Sciatic nerve (tissue), 2 donors: ENCODE measurements at regions not wholly inside any gene's neighbourhood (a gene's known extent, or its start where the extent isn't known, plus 50 kb on each side); places are given as distances from the start of the nearest gene placed in this dataset.
"Not testable (repeated sequence)": the region's sequence is repeated elsewhere in the genome, so short reads cannot be mapped to it uniquely, and the experiment has no call there.

ENCODE experiments used
- ATAC-seq: fragments of 200-7000 bp; cut with Tn5 transposase; one replicate; pipeline ENCODE4 v1.9.1; 2020; ENCODE audit warnings: mild to moderate bottlenecking, moderate library complexity
- DNase-seq: peaks from one replicate; pipeline ENCODE4 v3.0.0-alpha.2; 2020; ENCODE audit warnings: low spot score
- intact Hi-C: fragments of 100-400 bp; cut with DNase I; formaldehyde crosslinking; loops from one replicate; pipeline ENCODE4 v1.14.2; 2022
- donor health status: DM: no; HTN: no; CAD: no.
- donor health status: DM: no; HTN: no; CAD: no.

DNA sequence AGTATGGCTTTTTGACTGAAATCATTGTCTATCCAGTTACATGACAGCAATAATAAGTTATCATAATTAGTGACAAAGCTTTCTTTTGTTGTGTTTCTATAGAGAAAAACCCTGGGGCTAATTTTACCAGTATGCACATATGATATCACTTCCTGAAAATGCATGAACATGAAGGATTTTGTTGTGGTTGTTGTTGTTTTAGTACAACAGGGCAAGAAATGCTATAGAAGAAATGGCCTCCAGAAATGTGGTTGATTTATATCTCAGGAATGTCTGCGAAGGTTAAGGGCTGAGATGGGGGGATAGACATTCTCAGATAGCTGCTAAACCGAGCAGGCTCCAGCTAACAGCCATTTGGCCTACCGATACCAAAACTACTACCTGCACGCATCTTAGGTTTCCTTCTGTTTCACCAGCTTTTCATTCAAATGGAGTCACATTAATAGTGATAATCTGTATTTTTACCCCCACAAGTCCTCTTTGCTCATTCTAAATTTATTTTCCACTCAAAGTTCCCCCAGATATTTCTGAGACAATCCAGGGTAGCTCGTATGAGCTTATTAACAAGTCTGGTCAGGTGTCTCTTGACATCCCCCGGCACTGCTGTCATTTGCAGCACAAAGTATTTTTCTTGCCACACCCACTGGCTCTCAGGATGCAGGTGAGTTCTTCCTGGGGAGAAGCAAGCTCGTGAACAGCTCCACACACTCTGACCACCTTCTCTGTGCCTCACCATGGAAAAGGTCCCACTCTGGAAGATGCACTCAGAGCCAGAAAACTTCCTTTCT is 232.4 kb upstream of the GAS1 start:
- DNase-seq (no peak), ATAC-seq (no peak)
- intact Hi-C loops: no loop called here

DNA sequence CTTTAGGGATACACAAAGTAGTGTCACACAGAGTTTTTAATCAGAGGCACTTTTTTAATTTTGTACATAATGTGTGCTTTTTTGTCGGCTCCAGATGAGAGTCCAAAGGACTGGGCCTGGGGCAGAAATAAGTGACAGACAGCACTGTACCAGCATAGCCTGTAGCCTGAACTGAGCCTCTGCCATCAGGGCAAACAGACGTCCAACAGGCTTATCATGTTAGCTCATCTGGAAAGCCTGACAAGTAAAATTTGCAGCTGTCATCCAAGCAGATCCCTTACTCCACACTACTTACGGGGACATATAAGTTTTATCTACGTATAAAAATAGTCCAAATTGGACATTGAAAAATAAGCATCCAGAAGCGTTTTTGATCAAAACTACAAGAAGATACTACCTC is 233.1 kb upstream of the GAS1 start:
- intact Hi-C loops: no loop called here
- no peak for ATAC-seq
- no peak for DNase-seq

DNA sequence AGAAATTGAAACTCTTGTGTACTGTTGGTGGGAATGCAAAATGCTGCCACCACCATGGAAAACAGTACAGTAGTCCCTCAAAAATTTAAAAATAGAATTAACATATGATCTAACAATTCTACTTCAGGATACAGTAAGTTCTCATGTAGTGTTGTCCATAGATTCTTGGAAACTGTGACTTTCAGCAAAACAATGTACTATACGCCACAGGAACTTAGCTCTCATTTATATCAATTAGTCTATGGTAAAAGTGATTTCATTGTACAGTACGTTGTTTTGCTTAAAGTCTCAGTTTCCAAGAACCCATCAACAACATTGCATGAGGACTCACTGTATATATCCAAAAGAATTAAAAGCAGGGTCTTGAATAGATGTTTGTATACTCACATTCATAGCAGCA is 233.5 kb upstream of the GAS1 start:
- no peak for ATAC-seq
- intact Hi-C loops: no loop called here
- DNase-seq: no peak

DNA sequence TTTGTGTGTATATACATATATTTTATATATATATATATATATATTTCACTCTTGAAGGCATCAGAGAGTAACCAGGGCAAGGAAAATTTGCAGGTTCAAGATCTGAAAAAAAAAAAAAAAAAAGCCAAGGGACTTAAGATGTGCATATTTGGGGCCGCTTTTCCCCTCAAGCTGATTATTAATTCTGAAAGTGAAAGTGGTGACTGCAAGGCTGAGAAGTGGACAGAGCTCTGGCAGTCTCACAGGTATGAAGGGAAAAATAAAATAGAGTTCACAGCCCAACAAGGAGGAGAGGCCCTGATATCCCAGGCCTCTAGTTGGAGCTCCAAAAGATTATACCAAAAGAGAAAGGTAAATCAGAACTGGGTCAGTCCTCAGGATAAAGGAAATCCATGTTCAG is 234.4 kb upstream of the GAS1 start:
- intact Hi-C loops: no loop called here
- no peak for DNase-seq
- ATAC-seq: no peak

DNA sequence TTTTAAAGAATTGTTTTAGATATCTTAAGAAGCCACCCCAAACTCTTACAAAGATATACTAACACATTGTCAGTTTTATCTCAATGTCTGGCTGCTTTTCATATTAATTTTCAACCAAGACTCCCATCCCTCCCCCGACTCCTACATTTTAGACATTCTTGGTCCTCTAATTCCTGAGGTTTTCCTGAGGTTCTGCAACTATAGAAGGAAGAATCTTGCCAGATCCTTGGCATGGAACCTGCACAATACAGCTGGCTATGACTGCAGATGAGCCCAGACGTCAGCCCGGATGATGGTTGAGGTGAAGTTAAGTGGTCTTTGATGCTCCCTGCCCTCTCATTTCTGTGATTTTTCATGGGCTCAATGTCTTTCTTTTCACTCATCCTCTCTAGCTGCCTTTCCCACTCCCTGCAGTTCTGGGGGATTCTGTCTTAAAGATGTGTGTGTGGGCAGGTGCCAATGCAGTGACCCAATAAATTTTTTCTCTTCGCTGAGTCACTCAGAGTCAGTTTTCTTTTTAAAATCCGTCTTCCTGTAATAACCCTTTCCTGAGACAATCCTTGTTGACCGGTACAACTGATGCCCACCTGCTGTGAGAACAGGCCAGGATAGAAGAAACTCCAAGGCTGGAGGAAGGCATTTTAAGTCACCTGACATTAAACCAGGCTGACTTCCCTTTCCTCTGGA is 237.8 kb upstream of the GAS1 start:
- intact Hi-C loops: no loop called here
- no peak for ATAC-seq
- no peak for DNase-seq

DNA sequence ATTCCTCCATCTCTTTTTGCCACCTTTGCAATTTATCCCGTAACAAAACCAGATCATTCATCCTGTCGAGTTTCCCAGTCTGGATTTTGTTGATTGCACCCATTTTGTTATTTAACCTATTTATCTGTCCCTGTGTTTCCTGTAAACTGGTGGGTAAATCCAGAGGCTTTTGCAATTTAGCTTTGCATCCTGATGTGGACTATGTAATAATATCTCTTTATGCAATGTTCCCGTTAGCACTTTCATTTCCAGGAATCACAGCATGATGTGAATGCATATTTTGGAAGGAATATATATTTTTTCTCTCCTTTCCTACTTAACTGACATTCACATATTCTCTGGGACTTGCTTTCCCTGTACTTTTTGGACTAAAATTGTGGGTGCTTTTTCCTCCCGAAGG is 240.3 kb upstream of the GAS1 start:
- DNase-seq (no peak), ATAC-seq (no peak)
- intact Hi-C loops: no loop called here

DNA sequence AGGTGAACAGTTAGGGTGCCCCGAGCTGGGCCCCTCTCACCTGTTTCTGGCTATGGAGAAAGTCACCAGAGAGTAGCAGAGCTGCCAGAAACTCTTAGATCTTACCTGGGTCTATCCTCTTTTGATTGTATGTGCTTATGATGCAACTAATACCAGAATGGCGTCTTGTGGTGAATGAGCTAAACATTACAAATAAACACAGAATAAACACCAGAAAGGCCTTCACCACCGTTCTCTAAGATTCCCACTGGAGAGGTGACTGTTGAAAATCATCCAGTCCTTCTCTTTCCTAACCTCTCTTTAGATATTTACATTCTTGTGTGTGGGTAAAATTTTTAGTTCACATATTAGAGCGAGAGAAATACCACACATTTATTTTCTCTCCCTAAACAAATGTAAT is 241.7 kb upstream of the GAS1 start:
- intact Hi-C loops: no loop called here
- DNase-seq (no peak), ATAC-seq (no peak)

DNA sequence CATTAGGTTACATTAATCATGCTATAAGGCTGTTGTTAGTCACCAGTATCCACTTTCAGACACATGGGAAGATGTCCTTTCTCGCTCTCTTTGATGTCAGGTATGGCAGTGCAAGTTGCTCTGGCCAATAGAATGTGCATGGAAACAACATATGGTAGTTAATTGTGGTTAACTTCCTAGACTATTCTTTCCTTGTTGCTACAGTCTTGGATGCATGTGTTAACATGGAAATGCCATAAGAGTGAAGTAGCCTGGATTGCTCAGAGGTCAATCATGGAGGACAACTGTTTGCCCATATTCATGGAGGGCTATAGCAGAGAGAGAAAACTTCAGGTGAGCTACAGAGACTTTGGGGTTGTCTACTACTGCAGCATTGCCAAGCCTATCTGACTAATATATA is 245.8 kb upstream of the GAS1 start:
- intact Hi-C loops: loop anchor here (10.0 kb wide), 1 partner anchor 1458 kb away; no protein-coding TSS in a partner anchor
- no peak for DNase-seq

DNA sequence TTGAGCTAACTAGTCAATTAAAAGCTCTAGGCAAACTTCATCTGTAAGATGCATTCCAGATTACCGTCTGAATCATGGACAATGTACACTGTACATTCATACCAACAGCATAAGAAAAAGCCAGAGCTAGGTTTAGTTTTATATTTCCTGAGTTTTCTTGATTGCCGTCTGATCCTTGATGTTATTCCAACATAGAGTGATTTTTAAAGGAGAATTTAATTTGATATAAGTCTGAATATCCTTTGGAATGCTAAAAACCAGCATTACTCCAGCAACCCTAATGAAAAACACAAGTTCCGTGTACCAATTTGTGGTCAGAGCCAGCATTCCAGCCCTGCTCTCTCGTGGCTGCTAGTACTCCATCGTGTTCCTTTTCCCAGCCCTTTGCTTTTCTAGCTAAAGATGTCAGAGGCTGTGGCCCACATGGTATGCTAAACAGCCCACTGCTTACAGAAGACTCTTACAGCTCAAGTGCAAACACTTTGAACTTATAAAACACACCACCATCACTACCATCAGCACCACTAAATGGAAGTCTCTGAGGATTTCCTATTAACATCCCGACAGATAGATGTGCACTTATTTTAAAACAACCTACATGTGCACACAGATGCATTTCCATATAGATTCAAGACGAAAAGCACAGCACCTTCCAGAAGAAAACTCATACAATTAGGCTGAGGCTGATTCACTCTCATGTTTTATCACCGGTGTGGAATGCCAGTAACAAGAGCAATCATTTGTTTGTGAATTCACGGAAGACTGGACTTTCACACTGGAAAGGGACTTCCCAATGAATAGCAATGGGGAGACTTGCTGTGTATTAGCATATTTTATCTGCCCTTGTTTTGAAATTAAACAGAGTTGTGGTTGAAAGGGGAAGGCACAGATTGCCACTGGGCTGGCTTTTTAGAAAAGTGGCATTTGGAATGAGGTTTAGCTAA is 246.9 kb upstream of the GAS1 start:
- DNase-seq (no peak), ATAC-seq (peak; percentile 73)
- intact Hi-C loops: loop anchor here (10.0 kb wide), 1 partner anchor 1459 kb away; no protein-coding TSS in a partner anchor

More for the DNA sequence above, 245.8 kb upstream of the GAS1 start:
- ATAC-seq: no peak

DNA sequence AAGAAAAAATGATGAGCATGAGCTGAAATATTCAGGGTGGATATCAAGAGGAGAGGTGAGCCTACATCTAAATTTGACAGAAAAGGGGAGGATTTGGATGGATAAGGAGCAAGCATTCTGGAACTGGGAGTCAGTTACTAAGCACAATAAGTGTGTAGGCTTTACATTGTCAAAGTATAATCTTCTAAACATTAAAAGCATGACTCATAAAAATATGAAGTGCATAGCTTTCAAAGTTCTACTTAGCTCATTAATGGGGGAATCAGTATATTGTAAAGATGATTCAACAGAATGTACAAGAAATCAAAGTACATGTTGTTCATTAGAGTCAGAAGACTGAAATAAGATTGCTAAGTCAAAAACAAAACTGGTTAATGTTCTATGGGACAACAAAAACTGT is 248.0 kb upstream of the GAS1 start:
- intact Hi-C loops: loop anchor here (10.0 kb wide), 1 partner anchor 1461 kb away; no protein-coding TSS in a partner anchor
- ATAC-seq: no peak
- no peak for DNase-seq

DNA sequence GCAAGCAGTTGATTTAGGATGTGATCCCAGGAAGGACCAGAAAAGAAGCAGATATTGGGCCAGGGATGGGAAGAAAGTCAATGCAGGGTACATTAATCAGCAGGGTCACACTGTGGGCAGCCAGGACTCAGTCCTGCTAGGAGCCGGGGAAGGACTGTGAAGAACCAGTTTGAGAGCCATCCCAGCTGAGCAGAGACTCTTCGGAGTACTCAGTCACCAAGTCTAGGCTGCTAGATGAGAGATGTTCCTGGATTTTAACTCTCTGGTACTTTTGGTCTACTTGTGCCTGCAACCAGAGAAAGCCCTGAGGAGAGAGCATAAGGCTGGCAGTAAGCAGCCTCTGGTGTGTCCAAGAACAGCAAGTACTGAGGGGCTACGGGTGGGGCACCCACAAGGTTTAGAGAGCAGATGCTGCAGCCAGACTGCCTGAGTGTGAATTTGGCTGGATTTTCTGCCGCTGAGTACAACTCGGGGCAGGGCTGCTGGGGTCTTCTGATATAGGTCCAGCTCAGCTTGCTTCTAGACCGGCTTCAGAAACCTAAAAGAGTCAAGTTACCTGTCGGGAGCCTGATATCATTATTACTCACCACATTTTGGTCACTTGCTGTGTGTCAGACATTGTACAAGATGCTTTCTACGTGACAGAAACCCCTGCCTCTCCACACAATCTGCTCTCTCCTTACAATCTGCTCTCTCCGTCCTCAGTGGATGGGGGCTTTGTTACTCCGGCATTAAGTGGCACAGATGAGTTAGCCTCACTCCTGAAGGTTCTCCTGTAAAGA is 250.2 kb upstream of the GAS1 start:
- intact Hi-C loops: loop anchor here (10.0 kb wide), 1 partner anchor 1463 kb away; no protein-coding TSS in a partner anchor
- DNase-seq (no peak), ATAC-seq (peak; percentile 65)

DNA sequence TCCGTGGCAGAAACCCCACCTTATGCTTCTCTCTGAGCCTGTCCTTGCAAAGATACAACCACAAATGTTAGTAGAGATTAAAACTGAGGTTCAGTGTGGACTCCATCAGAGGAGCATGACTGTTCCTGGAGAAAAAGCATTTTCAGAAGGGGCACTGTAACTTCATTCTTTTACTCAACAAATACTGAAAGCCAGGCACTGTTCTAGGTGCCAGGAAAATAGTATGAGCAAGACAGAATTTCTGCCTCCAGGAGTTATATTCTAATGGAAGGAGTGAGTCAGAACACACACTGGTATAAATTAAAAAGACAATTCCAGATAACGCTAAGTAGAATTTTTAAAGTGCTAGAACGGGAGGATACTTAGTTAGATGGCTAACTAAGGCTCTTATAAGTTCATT is 251.4 kb upstream of the GAS1 start:
- peak; percentile 46 for ATAC-seq

DNA sequence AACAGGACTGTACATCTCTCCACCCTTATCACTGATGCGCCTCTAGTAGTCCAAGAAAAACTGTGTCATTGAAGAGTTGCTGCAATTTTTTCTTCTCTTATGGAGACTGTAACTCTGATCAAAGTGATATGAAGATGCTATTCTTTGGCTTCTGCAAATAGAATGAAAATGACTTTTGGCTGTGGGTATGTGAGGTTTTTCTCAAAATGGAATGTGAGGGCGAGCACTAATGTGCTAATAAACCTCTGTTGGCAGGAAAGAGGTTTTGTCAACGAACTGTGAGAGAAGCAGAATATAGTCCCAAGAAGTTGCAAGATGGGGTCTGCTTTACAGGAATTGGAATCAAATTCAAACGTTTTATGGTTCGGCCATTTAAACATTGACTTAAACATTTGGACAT is 252.0 kb upstream of the GAS1 start:
- peak; percentile 8 for ATAC-seq
- no peak for DNase-seq
- intact Hi-C loops: loop anchor here (10.0 kb wide), 1 partner anchor 1464 kb away; no protein-coding TSS in a partner anchor

More for the DNA sequence above, 251.4 kb upstream of the GAS1 start:
- intact Hi-C loops: loop anchor here (10.0 kb wide), 1 partner anchor 1464 kb away; no protein-coding TSS in a partner anchor
- DNase-seq: no peak

DNA sequence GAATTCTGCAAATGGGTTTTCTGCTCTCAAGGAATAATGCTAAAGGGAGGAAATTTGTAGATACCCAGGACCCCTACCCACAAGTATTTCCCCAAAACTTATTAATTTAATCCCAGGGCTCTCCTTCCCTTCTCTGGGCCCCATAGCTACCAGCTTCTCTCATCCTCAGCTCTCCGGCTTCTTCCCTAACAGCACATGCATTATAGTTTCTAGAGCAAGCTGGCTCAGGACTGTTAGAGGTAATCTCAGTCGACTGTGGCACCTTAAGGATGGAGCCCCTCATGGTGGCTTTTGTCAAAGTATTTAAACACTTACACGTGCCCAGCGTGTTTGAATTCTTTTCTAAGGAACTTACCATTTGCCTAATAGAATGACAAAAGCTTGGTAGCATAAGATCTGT is 252.5 kb upstream of the GAS1 start:
- ATAC-seq: no peak

DNA sequence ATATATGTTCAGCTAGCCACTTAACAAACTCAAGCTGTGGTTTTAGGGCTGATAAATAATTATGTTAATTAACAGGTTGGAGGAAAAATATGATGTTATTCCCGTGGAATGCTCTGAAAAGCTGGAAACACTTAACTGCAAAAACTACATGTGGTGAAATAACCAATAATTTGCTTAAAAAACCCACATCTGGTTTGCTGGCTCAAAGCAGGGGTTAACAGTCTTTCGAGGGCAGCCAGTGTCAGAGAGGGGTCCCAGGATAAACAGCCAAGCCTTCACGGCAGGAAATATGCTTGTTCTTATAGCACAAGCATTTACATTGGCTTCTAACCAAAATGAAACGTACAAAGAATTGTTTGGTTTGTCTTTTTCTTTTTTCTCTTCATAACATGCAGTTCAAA is 254.0 kb upstream of the GAS1 start:
- intact Hi-C loops: no loop called here
- DNase-seq: no peak

More for the DNA sequence above, 252.5 kb upstream of the GAS1 start:
- DNase-seq: no peak
- intact Hi-C loops: loop anchor here (10.0 kb wide), 1 partner anchor 1465 kb away; no protein-coding TSS in a partner anchor

DNA sequence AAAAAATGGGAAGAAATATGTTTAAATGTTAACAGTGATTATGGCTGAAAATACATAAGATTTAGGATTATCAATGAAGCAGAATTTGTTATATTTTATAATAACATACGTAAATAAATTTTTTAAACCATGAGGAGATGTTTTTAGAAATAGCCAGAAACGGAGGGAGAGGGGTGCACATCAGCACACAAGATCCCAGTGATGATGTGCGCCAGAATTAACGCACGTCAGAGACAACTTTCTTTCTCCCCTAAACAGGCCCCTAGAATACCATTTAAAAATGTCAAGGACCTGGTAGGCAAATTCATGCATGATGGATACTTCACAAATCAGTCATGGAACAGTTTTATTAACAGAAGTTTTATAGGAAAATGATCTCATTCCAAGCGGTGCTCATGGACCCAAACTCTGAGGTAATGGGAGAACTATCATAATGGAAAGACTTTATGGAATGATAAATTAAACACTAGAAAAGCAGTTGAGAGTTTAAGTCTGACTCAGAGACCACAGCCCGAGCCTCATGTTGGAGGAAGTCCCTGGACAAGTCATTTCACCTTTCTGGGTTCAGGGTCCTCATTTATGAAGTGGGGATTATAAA is 258.9 kb upstream of the GAS1 start:
- ATAC-seq (no peak), DNase-seq (no peak)
- intact Hi-C loops: no loop called here

More for the DNA sequence above, 254.0 kb upstream of the GAS1 start:
- no peak for ATAC-seq

DNA sequence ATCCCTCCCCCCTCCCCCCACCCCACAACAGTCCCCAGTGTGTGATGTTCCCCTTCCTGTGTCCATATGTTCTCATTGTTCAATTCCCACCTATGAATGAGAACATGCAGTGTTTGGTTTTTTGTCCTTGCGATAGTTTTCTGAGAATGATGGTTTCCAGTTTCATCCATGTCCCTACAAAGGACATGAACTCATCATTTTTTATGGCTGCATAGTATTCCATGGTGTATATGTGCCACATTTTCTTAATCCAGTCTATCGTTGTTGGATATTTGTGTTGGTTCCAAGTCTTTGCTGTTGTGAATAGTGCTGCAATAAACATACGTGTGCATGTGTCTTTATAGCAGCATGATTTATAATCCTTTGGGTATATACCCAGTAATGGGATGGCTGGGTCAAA is 263.4 kb upstream of the GAS1 start:
- intact Hi-C loops, ATAC-seq, DNase-seq: not testable (repeated sequence)

DNA sequence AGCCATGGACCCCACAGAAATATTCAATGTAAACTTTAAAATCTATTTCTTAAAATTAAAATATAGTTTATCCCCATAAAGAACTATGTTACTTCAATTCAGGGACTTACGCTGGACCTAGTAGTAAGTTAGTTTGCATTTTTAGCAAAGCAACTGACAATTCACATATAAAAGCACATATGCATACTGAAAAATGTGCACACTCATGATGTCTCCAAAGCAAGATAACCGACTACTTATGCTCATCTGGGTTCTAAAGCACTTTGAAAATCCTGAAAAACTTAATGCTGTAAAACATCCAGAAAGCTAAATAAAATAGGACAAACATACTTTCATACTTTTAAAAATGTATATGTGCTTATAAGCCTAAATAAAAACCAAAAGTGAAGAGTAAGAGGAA is 264.4 kb upstream of the GAS1 start:
- no peak for ATAC-seq
- DNase-seq: no peak
- intact Hi-C loops: no loop called here
